Testis (tissue), 2 donors: ENCODE measurements at regions not wholly inside any gene's neighbourhood (a gene's known extent, or its start where the extent isn't known, plus 50 kb on each side); places are given as distances from the start of the nearest gene placed in this dataset.

ENCODE experiments used
- DNase-seq: peaks from one replicate; pipeline ENCODE4 v3.0.0-alpha.2; 2019
- H3K27ac ChIP-seq, 2 donors: fragments of 200-600 bp; sonication (generic); one replicate each; pipeline ENCODE4 v1.5.1; 2019
- H3K27me3 ChIP-seq: fragments of 200-600 bp; sonication (generic); one replicate; pipeline ENCODE4 v1.5.1; 2019
- H3K36me3 ChIP-seq: fragments of 200-600 bp; sonication (generic); one replicate; pipeline ENCODE4 v1.5.1; 2017; ENCODE audit warnings: low read depth; ENCODE audit errors: missing control alignments
- H3K4me1 ChIP-seq: fragments of 200-600 bp; sonication (generic); one replicate; pipeline ENCODE4 v1.5.1; 2019
- H3K4me3 ChIP-seq, 2 donors: fragments of 200-600 bp; sonication (generic); one replicate each; pipeline ENCODE4 v1.5.1; 2017 to 2019
- H3K9me3 ChIP-seq: fragments of 200-600 bp; sonication (generic); one replicate; pipeline ENCODE4 v1.5.1; 2017
- POLR2A ChIP-seq: fragments of 450-650 bp; IDR thresholded peaks from one replicate; pipeline ENCODE4 v1.6.1; 2017; ENCODE audit warnings: antibody characterized with exemption, mild to moderate bottlenecking, moderate library complexity
- WGBS, 2 donors: methylation state at CpG; one replicate each; pipeline ENCODE4 v1.1.5; 2018; 5-methylcytosine and 5-hydroxymethylcytosine counted together
- intact Hi-C: fragments of 100-400 bp; cut with DNase I; formaldehyde crosslinking; loops from one replicate; pipeline ENCODE4 v1.15.1; 2023; ENCODE audit warnings: low total_unique reads
- TF ChIP-seq, protein P1 (sequence below), 3 experiments: fragments of 450-650 bp in 2 of 3; fragments of 200-600 bp in 1 of 3; sonication (generic) in 1 of 3; IDR thresholded peaks; one replicate each; pipeline ENCODE4 v1.5.1; 2016 to 2019; ENCODE audit warnings: antibody characterized with exemption in 3 of 3, mild to moderate bottlenecking in 2 of 3, moderate library complexity in 1 of 3

DNA sequence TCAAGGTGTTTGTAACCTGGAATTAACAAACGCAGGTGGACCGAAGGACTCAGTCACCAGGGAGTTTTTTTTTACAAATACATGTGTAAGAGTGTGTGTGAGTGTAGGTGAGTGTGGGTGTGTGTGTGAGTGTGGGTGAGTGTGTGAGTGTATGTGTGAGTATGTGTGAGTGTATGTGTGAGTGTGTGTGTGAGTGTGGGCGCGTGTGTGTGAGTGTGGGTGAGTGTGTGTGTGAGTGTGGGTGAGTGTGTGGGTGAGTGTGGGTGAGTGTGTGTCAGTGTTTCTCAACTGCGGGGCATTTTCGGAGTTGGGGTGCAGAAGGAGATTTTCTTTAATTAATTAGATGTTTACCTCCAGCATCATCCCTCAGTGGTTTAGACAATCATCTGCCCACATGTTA is 1178.8 kb downstream of the VRK1 start:
- WGBS, 2 donors, result 63 to 77% methylated on average over 6 of the region's 6 CpGs
- TF ChIP-seq, protein P1, sequence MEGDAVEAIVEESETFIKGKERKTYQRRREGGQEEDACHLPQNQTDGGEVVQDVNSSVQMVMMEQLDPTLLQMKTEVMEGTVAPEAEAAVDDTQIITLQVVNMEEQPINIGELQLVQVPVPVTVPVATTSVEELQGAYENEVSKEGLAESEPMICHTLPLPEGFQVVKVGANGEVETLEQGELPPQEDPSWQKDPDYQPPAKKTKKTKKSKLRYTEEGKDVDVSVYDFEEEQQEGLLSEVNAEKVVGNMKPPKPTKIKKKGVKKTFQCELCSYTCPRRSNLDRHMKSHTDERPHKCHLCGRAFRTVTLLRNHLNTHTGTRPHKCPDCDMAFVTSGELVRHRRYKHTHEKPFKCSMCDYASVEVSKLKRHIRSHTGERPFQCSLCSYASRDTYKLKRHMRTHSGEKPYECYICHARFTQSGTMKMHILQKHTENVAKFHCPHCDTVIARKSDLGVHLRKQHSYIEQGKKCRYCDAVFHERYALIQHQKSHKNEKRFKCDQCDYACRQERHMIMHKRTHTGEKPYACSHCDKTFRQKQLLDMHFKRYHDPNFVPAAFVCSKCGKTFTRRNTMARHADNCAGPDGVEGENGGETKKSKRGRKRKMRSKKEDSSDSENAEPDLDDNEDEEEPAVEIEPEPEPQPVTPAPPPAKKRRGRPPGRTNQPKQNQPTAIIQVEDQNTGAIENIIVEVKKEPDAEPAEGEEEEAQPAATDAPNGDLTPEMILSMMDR (IDR thresholded peaks at IDR 0.05), result no peak
- TF ChIP-seq POLR2A, result no peak
- DNase-seq, result no peak
- Histone ChIP-seq H3K27ac (no peak overlapping the region), H3K27me3 (no peaks in the 10 kb centered on the region), H3K4me1 (no peaks in the 10 kb centered on the region), H3K36me3 (no peaks in the 10 kb centered on the region), H3K4me3 (no peak overlapping the region), H3K9me3 (no peaks in the 10 kb centered on the region)
- intact Hi-C loops, result no loop called here

DNA sequence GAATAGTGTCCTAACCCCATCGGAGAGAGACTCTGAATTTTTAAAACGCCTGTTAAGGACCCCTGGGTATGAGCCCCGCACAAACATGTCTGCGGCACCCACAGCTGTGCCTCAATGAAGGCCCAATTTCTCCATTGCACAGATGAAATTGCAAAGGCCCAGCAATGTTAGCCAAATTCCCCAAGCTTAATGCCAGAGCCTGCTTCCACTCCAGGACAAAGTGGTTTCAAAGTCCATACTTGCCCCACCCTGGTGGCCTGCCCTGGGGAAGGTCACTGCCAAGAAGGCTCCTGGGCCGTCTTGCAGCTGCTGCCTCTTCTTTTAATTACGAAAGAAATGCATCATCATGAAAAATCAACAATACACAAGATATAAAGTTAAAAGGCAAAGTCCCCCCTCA is 1179.7 kb downstream of the VRK1 start:
- TF ChIP-seq, protein P1 (IDR thresholded peaks at IDR 0.05), result no peak
- no peak for TF ChIP-seq POLR2A
- no peak for DNase-seq
- Histone ChIP-seq H3K27ac (peak overlapping the region in 1 of 2 donors; percentile 24), H3K9me3 (no peaks in the 10 kb centered on the region), H3K36me3 (no peaks in the 10 kb centered on the region), H3K4me3 (no peak overlapping the region), H3K4me1 (no peaks in the 10 kb centered on the region), H3K27me3 (no peaks in the 10 kb centered on the region)
- 51 to 55% methylated on average over 6 of the region's 6 CpGs for WGBS, 2 donors
- intact Hi-C loops, result no loop called here

DNA sequence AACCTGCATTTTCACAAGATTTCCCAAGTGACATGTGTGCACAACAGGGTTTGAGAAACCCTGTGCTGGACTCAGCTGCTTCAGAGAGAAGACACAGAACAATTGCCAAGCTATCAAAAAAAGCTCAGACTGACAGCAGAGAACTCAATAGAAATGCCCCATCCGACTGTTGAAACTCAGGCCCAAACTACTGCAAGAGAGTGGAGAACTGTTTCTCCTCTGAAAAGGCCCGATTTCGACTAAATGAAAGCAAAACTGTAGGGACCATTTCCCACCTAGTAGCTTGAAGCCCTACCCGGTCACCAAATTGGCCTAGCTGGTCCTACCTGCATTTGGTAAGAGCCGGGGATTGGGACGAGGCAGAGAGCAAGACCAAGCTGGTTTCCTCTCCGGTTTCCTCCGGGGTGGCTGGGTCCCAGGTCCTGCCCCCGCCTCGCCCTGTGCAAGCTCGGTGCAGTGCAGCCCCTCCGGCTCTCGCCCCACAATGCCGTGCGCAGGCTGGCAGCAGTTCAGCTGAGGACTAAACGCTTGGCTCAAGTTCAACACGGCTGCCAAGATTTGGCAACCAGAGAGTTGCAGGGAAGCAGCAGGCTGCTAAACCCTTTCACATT is 1180.6 kb downstream of the VRK1 start:
- no peaks in the 10 kb centered on the region for H3K4me1 ChIP-seq
- TF ChIP-seq, protein P1 (IDR thresholded peaks at IDR 0.05), result no peak
- TF ChIP-seq POLR2A, result no peak

DNA sequence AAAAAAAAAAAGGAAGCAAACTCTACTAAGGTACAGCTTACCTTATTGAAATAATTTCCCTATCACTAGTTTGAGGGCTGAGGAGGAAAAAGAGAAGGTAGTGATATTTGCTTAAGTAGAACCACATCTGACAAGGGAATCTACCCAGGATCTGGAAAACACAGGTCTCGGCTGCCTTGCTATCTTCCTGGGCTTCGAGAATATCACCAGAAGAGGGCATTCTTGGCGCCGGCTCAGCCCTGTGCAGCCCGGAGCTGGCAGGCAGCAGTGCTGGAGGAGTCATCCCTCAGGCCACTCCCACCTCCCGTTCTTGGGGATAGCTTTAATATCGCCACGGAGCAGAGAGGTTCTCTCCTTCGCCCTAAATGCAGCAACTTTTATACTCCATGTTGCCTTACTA is 1181.2 kb downstream of the VRK1 start:
- no peak for TF ChIP-seq POLR2A
- TF ChIP-seq, protein P1 (IDR thresholded peaks at IDR 0.05), result peak in 1 of 3 experiments; percentile 12
- Histone ChIP-seq H3K4me1 (no peaks in the 10 kb centered on the region), H3K36me3 (no peaks in the 10 kb centered on the region), H3K27ac (peak overlapping the region in 1 of 2 donors; percentile 59), H3K27me3 (no peaks in the 10 kb centered on the region), H3K9me3 (no peaks in the 10 kb centered on the region), H3K4me3 (peak overlapping the region; percentile 39 to 46)
- WGBS, 2 donors, result 1 to 2% methylated on average over 9 of the region's 9 CpGs
- intact Hi-C loops, result no loop called here
- DNase-seq, result peak; percentile 89

More for the DNA sequence above, 1180.6 kb downstream of the VRK1 start:
- peak overlapping the region in 1 of 2 donors; percentile 59 for H3K27ac ChIP-seq
- WGBS, 2 donors, result 8 to 25% methylated on average over 6 to 17 of the region's 17 CpGs
- peak overlapping the region; percentile 39 to 46 for H3K4me3 ChIP-seq
- no peaks in the 10 kb centered on the region for H3K9me3 ChIP-seq
- DNase-seq, result peak; percentile 75
- H3K27me3 ChIP-seq, result no peaks in the 10 kb centered on the region
- intact Hi-C loops, result no loop called here
- no peaks in the 10 kb centered on the region for H3K36me3 ChIP-seq

DNA sequence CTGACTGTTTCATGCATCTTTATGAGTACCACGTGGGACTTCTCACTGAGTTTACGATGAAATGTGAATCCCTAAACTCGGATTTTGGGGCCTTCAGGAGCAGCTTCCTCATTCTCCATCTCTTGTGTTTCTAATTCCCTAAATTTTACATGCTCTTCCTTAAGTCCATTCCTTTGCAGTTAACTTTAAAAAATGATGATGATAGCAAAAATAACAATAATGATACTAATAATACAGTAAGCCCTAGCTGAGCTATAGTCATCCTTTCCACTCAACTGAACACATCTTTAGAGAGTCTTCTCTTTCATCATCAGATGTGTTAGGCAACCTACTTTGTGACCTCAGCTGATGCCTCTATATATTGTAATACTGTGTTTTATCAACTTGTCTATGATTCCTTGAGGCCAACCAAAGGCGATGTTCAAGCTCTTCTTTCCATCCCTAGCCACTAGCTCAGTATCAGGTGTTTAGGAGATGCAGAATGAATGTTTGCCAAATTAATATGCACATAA is 1196.4 kb downstream of the VRK1 start:
- Histone ChIP-seq H3K4me1 (no peaks in the 10 kb centered on the region), H3K27ac (no peak overlapping the region), H3K27me3 (no peaks in the 10 kb centered on the region), H3K36me3 (no peaks in the 10 kb centered on the region), H3K4me3 (no peak overlapping the region), H3K9me3 (no peaks in the 10 kb centered on the region)
- DNase-seq, result no peak
- TF ChIP-seq, protein P1 (IDR thresholded peaks at IDR 0.05), result no peak
- no peak for TF ChIP-seq POLR2A
- WGBS, 2 donors, result 83 to 87% methylated on average over 4 of the region's 4 CpGs
- intact Hi-C loops, result no loop called here
